Glutamatergic neuron (in vitro differentiated cells): ENCODE measurements at regions not wholly inside any gene's neighbourhood (a gene's known extent, or its start where the extent isn't known, plus 50 kb on each side); places are given as distances from the start of the nearest gene placed in this dataset.

Experiments
- DNase-seq: peaks from one replicate; pipeline ENCODE4 v3.0.0; 2022
- H3K27ac Mint-ChIP-seq: one replicate; pipeline ENCODE4 v1.8.0; 2020; ENCODE audit warnings: mild to moderate bottlenecking, mixed read lengths, inconsistent platforms; ENCODE audit not compliant: unreplicated experiment
- H3K27me3 Mint-ChIP-seq: one replicate; pipeline ENCODE4 v1.8.0; 2020; ENCODE audit warnings: mild to moderate bottlenecking, moderate library complexity, mixed read lengths, inconsistent platforms; ENCODE audit not compliant: unreplicated experiment
- H3K36me3 Mint-ChIP-seq: one replicate; pipeline ENCODE4 v1.8.0; 2020; ENCODE audit warnings: mild to moderate bottlenecking, mixed read lengths, inconsistent platforms; ENCODE audit not compliant: unreplicated experiment
- H3K4me1 Mint-ChIP-seq: one replicate; pipeline ENCODE4 v1.8.0; 2020; ENCODE audit warnings: mild to moderate bottlenecking, low read depth, mixed read lengths, inconsistent platforms; ENCODE audit not compliant: unreplicated experiment
- H3K4me3 Mint-ChIP-seq: one replicate; pipeline ENCODE4 v1.8.0; 2020; ENCODE audit warnings: mild to moderate bottlenecking, mixed read lengths, inconsistent platforms; ENCODE audit not compliant: unreplicated experiment
- H3K9me3 Mint-ChIP-seq: one replicate; pipeline ENCODE4 v1.8.0; 2020; ENCODE audit warnings: mild to moderate bottlenecking, moderate library complexity, mixed read lengths, inconsistent platforms; ENCODE audit not compliant: unreplicated experiment
- TF ChIP-seq, protein P1 (sequence below): fragments of 200-600 bp; sonication (generic); IDR thresholded peaks from one replicate; pipeline ENCODE4 v1.5.0; 2021; ENCODE audit not compliant: partially characterized antibody, unreplicated experiment

DNA sequence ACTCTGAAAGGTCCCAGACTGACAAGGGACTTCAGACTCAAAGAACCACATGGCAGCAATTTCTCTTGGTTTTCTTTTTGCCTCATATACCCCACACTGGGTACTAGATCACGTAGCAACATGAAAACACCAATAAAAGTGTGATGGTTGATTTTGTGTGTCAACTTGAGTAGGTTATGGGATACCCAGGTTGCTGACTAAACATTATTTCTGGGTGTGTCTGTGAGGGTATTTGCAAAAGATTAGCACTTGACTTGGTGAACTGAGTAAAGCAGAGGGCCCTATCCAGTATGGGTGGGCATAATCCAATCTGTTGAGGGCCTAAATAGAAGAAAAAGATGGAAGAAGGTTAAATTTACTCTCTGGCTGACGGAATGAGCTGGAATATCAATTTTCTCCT, 53.8 kb upstream of the ZNF618 start:
- H3K9me3 Mint-ChIP-seq = no peaks in the 10 kb centered on the region
- H3K4me1 Mint-ChIP-seq = no peaks in the 10 kb centered on the region
- no peak for DNase-seq
- H3K27ac Mint-ChIP-seq = no peak overlapping the region
- no peak overlapping the region for H3K4me3 Mint-ChIP-seq
- no peaks in the 10 kb centered on the region for H3K27me3 Mint-ChIP-seq
- TF ChIP-seq, protein P1, sequence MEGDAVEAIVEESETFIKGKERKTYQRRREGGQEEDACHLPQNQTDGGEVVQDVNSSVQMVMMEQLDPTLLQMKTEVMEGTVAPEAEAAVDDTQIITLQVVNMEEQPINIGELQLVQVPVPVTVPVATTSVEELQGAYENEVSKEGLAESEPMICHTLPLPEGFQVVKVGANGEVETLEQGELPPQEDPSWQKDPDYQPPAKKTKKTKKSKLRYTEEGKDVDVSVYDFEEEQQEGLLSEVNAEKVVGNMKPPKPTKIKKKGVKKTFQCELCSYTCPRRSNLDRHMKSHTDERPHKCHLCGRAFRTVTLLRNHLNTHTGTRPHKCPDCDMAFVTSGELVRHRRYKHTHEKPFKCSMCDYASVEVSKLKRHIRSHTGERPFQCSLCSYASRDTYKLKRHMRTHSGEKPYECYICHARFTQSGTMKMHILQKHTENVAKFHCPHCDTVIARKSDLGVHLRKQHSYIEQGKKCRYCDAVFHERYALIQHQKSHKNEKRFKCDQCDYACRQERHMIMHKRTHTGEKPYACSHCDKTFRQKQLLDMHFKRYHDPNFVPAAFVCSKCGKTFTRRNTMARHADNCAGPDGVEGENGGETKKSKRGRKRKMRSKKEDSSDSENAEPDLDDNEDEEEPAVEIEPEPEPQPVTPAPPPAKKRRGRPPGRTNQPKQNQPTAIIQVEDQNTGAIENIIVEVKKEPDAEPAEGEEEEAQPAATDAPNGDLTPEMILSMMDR = no peak
- H3K36me3 Mint-ChIP-seq = no peaks in the 10 kb centered on the region

DNA sequence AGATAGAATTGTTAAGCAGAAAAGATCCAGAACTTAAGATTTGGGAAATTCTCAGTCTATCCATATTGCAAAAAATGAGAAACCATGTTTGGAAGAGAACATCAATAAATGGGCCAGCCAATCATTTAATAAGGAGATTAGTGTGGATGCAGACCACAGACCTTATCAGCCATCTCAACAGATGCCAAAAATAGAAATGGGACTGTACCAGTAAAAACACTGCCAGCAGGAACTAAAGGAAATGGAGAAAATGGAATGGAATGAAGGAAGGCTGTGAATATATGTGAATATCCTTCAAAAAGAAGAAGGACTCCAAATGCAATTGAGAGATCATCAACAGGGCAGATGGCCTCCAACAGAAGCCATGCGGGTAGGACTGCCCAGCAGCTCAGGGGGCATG, 52.7 kb upstream of the ZNF618 start:
- no peaks in the 10 kb centered on the region for H3K4me1 Mint-ChIP-seq
- TF ChIP-seq, protein P1 = no peak
- no peak for DNase-seq
- no peaks in the 10 kb centered on the region for H3K27me3 Mint-ChIP-seq
- no peak overlapping the region for H3K27ac Mint-ChIP-seq
- no peaks in the 10 kb centered on the region for H3K36me3 Mint-ChIP-seq
- no peaks in the 10 kb centered on the region for H3K9me3 Mint-ChIP-seq
- no peak overlapping the region for H3K4me3 Mint-ChIP-seq
